Stimulated activated memory B cell treated with anti-CD40 and anti-IgM and Interleukin-4, amounts not matched to agents 10 μg/mL and 1 μg/mL and 100 μg/mL, for 72 hours (primary cell): ENCODE measurements at regions not wholly inside any gene's neighbourhood (a gene's known extent, or its start where the extent isn't known, plus 50 kb on each side); places are given as distances from the start of the nearest gene placed in this dataset.

Experiments
- ATAC-seq: fragments of 150-1000 bp; cut with Tn5 transposase; 2 replicates; pipeline ENCODE4 v1.10.0; 2021
- H3K27ac Mint-ChIP-seq: one replicate; pipeline ENCODE4 v1.8.0; 2022; ENCODE audit warnings: mild to moderate bottlenecking, mixed read lengths
- H3K27me3 Mint-ChIP-seq: one replicate; pipeline ENCODE4 v1.8.0; 2022; ENCODE audit warnings: mixed read lengths
- H3K36me3 Mint-ChIP-seq: one replicate; pipeline ENCODE4 v1.8.0; 2022; ENCODE audit warnings: mixed read lengths
- H3K4me1 Mint-ChIP-seq: one replicate; pipeline ENCODE4 v1.8.0; 2022; ENCODE audit warnings: mixed read lengths
- H3K4me3 Mint-ChIP-seq: one replicate; pipeline ENCODE4 v1.8.0; 2022; ENCODE audit warnings: mild to moderate bottlenecking, moderate library complexity, mixed read lengths
- H3K9me3 Mint-ChIP-seq: one replicate; pipeline ENCODE4 v1.8.0; 2022; ENCODE audit warnings: mixed read lengths

GRCh38 chr1:38446936-38447335, 400.3 kb upstream of the POU3F1 start:
- H3K9me3 Mint-ChIP-seq, result peaks cover 2% of the 10 kb centered on the region
- no peak for ATAC-seq
- H3K4me1 Mint-ChIP-seq, result peaks cover 2% of the 10 kb centered on the region
- H3K4me3 Mint-ChIP-seq, result no peak overlapping the region
- H3K27me3 Mint-ChIP-seq, result no peaks in the 10 kb centered on the region
- no peaks in the 10 kb centered on the region for H3K36me3 Mint-ChIP-seq
- no peak overlapping the region for H3K27ac Mint-ChIP-seq

- no peak overlapping the region for H3K27ac Mint-ChIP-seq
- H3K9me3 Mint-ChIP-seq, result peaks cover 15% of the 10 kb centered on the region
- no peaks in the 10 kb centered on the region for H3K27me3 Mint-ChIP-seq
- ATAC-seq, result no peak
- peaks cover 15% of the 10 kb centered on the region for H3K36me3 Mint-ChIP-seq
- H3K4me3 Mint-ChIP-seq, result no peak overlapping the region
- no peaks in the 10 kb centered on the region for H3K4me1 Mint-ChIP-seq
Measured at GRCh38 chr1:38444770-38445442, 398.3 kb upstream of the POU3F1 start.

DNA sequence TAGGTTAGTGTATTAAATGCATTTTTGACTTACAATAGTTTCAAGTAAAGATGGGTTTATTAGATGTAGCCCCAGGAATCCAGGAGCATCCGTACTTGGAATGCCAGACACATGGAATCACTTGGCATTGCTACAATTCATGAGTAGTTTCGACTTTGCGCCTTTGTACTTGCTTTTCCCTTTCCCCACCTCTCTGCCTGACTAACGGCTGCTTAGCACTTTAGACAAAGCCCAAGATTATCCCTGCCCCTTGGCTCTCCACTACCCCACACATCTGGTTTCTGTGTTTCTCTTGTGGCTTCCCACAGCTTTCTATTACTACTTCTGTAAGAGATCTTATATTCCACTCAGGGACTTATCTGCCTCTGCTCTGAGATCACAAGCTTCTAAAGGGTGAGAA, 397.7 kb upstream of the POU3F1 start:
- Mint-ChIP-seq H3K27me3 (no peaks in the 10 kb centered on the region), H3K36me3 (peaks cover 15% of the 10 kb centered on the region), H3K4me1 (no peaks in the 10 kb centered on the region), H3K9me3 (peaks cover 15% of the 10 kb centered on the region), H3K4me3 (no peak overlapping the region), H3K27ac (no peak overlapping the region)
- no peak for ATAC-seq

- Mint-ChIP-seq H3K4me1 (peaks cover 14% of the 10 kb centered on the region), H3K4me3 (no peak overlapping the region)
- no peak for ATAC-seq
Measured at GRCh38 chr1:38440402-38440801, 393.8 kb upstream of the POU3F1 start.

GRCh38 chr1:38436749-38437148, 390.2 kb upstream of the POU3F1 start:
- ATAC-seq, result no peak
- H3K9me3 Mint-ChIP-seq, result peaks cover 11% of the 10 kb centered on the region
- peaks cover 14% of the 10 kb centered on the region for H3K4me1 Mint-ChIP-seq
- H3K36me3 Mint-ChIP-seq, result peaks cover 15% of the 10 kb centered on the region
- no peak overlapping the region for H3K4me3 Mint-ChIP-seq
- no peaks in the 10 kb centered on the region for H3K27me3 Mint-ChIP-seq
- no peak overlapping the region for H3K27ac Mint-ChIP-seq

More at GRCh38 chr1:38440402-38440801, 393.8 kb upstream of the POU3F1 start:
- Mint-ChIP-seq H3K9me3 (peaks cover 15% of the 10 kb centered on the region), H3K27me3 (no peaks in the 10 kb centered on the region), H3K27ac (no peak overlapping the region), H3K36me3 (peaks cover 15% of the 10 kb centered on the region)

DNA sequence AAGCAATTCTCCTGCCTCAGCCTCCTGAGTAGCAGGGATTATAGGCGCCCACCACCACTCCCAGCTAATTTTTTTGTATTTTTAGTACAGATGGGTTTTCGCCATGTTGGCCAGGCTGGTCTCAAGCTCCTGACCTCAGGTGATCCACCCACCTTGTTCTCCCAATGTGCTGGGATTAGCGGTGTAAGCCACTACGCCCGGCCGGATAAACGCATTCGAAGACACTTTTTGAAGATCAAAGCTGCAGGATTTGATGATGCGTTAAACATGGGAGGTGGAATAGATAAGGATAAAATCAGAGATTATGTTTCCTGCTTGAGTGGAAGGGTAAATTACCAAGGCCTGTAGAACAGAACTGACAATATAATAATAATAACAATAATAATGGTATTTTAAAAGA, 389.4 kb upstream of the POU3F1 start:
- peaks cover 9% of the 10 kb centered on the region for H3K36me3 Mint-ChIP-seq
- no peak for ATAC-seq
- H3K9me3 Mint-ChIP-seq, result peaks cover 6% of the 10 kb centered on the region
- peaks cover 14% of the 10 kb centered on the region for H3K4me1 Mint-ChIP-seq
- H3K27ac Mint-ChIP-seq, result no peak overlapping the region
- H3K4me3 Mint-ChIP-seq, result no peak overlapping the region
- H3K27me3 Mint-ChIP-seq, result no peaks in the 10 kb centered on the region

GRCh38 chr1:38433084-38433722, 386.6 kb upstream of the POU3F1 start:
- no peak for ATAC-seq
- no peak overlapping the region for H3K27ac Mint-ChIP-seq
- no peaks in the 10 kb centered on the region for H3K27me3 Mint-ChIP-seq
- H3K9me3 Mint-ChIP-seq, result no peaks in the 10 kb centered on the region
- H3K4me3 Mint-ChIP-seq, result no peak overlapping the region
- H3K4me1 Mint-ChIP-seq, result peaks cover 14% of the 10 kb centered on the region
- H3K36me3 Mint-ChIP-seq, result no peaks in the 10 kb centered on the region

DNA sequence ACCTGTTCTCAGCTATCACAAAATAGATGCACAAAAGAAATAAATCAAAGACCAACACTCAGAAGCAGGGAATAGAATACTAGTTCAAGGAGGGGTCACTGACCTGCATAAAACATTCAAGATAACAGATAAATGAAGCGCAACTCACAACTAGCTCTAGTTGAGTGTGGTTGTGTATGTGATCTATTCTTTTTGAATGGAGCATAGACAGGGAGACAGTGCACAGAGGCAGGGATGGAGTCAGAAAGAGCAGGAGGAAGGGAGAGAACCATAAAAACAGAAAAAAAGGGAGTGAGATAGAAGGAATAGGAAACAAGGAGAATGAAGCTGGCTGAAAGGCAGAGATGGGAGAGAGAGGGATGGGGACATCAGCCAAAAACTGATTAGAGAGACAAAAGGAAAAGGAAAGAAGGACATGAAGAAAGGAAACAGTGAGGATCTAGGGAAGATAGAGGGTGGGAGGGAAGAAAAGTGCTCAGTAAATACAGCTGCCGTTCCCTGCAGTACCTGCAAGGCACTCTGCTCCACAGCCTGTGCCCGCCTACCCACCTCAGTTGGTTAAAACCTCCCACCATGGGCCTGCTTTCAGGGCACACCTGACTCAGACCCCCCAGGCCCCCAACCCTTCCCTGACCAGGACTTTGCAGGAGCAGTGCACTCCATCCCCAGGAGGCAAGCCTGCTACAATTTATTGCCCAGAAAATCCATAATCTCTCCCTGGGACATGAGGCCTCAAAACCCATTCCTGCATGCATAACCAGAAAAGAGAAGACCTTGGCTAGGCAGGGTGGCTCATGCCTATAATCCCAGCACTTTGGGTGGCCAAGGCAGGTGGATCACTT, 385.2 kb upstream of the POU3F1 start:
- no peak for ATAC-seq
- no peak overlapping the region for H3K4me3 Mint-ChIP-seq
- H3K9me3 Mint-ChIP-seq, result no peaks in the 10 kb centered on the region
- peaks cover 1% of the 10 kb centered on the region for H3K4me1 Mint-ChIP-seq
- no peaks in the 10 kb centered on the region for H3K27me3 Mint-ChIP-seq
- H3K36me3 Mint-ChIP-seq, result no peaks in the 10 kb centered on the region
- H3K27ac Mint-ChIP-seq, result no peak overlapping the region

GRCh38 chr1:38430949-38431348, 384.4 kb upstream of the POU3F1 start:
- Mint-ChIP-seq H3K9me3 (peaks cover 3% of the 10 kb centered on the region), H3K36me3 (no peaks in the 10 kb centered on the region), H3K4me3 (no peak overlapping the region), H3K27ac (no peak overlapping the region), H3K4me1 (peaks cover 6% of the 10 kb centered on the region), H3K27me3 (no peaks in the 10 kb centered on the region)
- ATAC-seq, result no peak

DNA sequence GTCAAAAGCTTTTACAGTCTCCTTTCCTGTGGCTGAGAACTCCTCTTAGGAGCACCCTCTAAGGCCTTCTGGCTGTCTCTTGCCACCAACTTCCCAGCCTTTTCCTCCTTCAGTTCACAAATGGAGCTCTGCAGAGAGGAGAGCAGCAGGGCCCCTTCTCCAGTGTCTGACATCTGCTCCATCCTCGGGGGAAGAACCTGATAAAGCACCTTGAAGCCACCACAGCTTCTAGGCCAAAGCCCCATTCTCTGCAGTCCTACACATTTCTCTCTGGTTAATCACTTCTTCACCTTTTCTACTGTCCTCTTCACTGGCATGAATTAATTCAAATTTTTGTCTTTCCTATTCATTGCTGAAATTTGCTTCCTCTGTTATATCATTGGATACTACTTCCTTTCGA, 378.1 kb upstream of the POU3F1 start:
- H3K9me3 Mint-ChIP-seq, result peaks cover 4% of the 10 kb centered on the region
- H3K4me1 Mint-ChIP-seq, result peaks cover 6% of the 10 kb centered on the region
- H3K36me3 Mint-ChIP-seq, result no peaks in the 10 kb centered on the region
- no peak for ATAC-seq
- no peaks in the 10 kb centered on the region for H3K27me3 Mint-ChIP-seq
- no peak overlapping the region for H3K27ac Mint-ChIP-seq
- H3K4me3 Mint-ChIP-seq, result no peak overlapping the region

DNA sequence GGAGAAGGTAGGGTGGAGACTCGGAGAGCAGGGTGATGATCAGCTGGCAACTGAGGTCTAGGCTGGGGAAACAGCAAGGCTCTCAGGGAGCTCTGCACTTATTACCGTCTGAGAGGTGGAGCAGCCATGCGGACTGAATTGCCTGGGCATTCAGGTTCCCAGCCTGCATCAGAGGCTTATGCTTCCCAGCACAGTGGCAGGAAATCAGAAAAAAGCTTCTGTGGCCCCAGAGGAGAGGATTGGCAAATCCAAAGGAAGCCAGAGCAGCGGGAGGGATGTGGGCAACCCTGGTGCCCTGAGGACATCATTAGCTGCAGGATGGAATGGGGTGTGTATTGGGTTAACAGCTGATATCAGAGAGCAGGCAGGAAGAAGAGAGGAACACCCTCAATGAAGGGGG, 374.1 kb upstream of the POU3F1 start:
- Mint-ChIP-seq H3K27me3 (no peaks in the 10 kb centered on the region), H3K27ac (no peak overlapping the region), H3K4me3 (no peak overlapping the region), H3K36me3 (no peaks in the 10 kb centered on the region), H3K9me3 (peaks cover 11% of the 10 kb centered on the region), H3K4me1 (no peaks in the 10 kb centered on the region)
- no peak for ATAC-seq

DNA sequence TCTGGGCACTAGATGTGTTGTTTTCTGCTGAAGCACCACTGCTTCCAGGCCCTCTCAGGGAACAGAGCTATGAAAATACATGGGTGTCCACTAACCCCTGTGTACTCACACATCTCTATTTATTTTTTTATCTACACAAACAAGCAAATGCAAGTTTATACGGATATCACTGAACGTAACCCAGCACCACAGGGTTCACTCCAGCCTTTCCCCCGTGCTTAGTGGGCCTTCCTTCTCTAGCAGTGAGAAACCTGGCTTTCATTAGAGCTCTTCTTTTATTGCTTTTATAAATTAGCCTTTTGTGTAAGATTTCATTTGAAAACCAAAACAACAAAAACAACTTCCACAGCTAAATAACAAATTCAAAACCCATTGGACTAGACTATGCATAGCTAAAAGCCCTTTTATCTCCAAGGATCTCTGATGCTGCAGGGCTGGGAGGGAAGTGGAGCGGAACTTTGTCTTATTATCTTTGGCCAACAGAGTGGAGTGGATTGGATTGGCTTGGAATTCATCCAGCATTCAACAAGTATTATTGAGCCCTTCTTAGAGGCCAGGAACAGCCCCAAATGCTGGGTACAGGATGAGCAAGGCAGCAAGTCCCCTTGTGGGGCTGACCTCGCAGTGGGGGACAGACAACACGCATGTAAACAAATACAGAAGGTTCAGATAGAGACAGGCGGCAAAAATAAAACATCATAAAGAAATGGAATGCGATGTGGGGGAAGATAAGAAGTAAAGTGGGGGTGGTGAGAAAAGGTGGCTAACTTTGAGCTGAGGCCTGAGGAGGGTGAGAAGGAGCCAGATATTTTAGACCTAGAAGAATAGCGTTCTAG, 371.8 kb upstream of the POU3F1 start:
- no peaks in the 10 kb centered on the region for H3K27me3 Mint-ChIP-seq
- H3K36me3 Mint-ChIP-seq, result no peaks in the 10 kb centered on the region
- H3K4me1 Mint-ChIP-seq, result no peaks in the 10 kb centered on the region
- peaks cover 18% of the 10 kb centered on the region for H3K9me3 Mint-ChIP-seq
- no peak for ATAC-seq
- H3K4me3 Mint-ChIP-seq, result no peak overlapping the region
- H3K27ac Mint-ChIP-seq, result no peak overlapping the region

DNA sequence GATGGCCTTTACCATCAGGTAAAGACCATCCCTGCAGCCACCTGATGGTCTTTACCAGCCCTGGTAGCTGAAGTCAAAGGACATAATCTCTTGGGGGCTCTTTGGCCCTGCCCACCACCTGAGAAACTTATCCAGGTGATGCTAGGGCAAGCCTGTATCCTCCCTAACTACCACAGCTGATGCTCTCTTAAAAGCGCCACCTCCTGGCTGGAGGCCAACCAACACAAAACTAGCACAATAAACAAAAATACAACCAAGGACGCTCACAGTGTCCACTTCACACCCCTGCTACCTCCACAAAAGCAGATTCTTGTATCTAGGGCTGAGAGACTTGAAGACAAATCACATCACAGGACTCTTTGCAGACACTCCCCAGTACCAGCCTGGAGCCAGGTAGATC, 357.1 kb upstream of the POU3F1 start:
- H3K27ac Mint-ChIP-seq, result no peak overlapping the region
- no peaks in the 10 kb centered on the region for H3K27me3 Mint-ChIP-seq
- no peak for ATAC-seq
- H3K36me3 Mint-ChIP-seq, result peaks cover 36% of the 10 kb centered on the region
- H3K9me3 Mint-ChIP-seq, result peaks cover 36% of the 10 kb centered on the region
- H3K4me3 Mint-ChIP-seq, result no peak overlapping the region
- H3K4me1 Mint-ChIP-seq, result no peaks in the 10 kb centered on the region

DNA sequence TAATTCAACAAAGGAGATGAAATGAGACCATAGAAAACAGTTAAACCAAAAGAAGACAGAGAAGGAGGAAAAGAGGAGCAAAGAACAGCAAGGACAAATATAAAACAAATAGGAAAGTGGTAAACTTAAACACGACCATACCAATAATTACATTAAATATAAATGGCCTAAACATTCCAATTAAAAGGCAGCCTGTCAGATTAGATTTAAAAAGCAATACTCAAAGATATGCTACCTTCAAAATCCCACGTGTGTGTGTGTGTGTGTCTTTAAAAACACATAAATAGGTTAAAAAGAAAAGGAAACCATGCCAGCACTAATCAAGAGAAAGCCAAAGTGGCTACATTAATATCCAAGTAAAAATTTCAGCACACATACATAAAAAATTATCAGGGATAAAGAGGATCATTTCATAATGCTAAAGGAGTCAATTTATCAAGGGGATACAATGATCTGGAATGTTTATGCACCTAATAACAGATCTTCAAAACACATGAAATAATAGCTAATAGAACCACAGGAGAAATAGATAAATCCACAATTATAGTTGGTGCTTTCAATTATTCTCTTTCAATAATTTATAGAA, 355.7 kb upstream of the POU3F1 start:
- Mint-ChIP-seq H3K27ac (no peak overlapping the region), H3K4me3 (no peak overlapping the region), H3K9me3 (peaks cover 35% of the 10 kb centered on the region), H3K36me3 (peaks cover 36% of the 10 kb centered on the region), H3K27me3 (no peaks in the 10 kb centered on the region), H3K4me1 (no peaks in the 10 kb centered on the region)
- no peak for ATAC-seq

GRCh38 chr1:38396606-38397005, 350.0 kb upstream of the POU3F1 start:
- Mint-ChIP-seq H3K36me3 (peaks cover 16% of the 10 kb centered on the region), H3K27ac (no peak overlapping the region), H3K4me1 (peaks cover 16% of the 10 kb centered on the region), H3K27me3 (no peaks in the 10 kb centered on the region), H3K9me3 (peaks cover 14% of the 10 kb centered on the region), H3K4me3 (no peak overlapping the region)
- ATAC-seq, result no peak
